Activated T-helper 17 cell treated with anti-CD3 and anti-CD28 coated beads, Interleukin-2, amount 50 U/mL, for 72 hours (primary cell): ENCODE measurements at regions not wholly inside any gene's neighbourhood (a gene's known extent, or its start where the extent isn't known, plus 50 kb on each side); places are given as distances from the start of the nearest gene placed in this dataset.
"Not testable (repeated sequence)": the region's sequence is repeated elsewhere in the genome, so short reads cannot be mapped to it uniquely, and the experiment has no call there.

Source experiments
- ATAC-seq: fragments of 150-1000 bp; cut with Tn5 transposase; replicated peaks from 2 replicates; pipeline ENCODE4 v1.10.0; 2021; ENCODE audit warnings: mild to moderate bottlenecking, moderate library complexity
- H3K27ac Mint-ChIP-seq: one replicate; pipeline ENCODE4 v1.8.0; 2022; ENCODE audit warnings: mixed read lengths
- H3K27me3 Mint-ChIP-seq: one replicate; pipeline ENCODE4 v1.8.0; 2022; ENCODE audit warnings: mixed read lengths
- H3K36me3 Mint-ChIP-seq: one replicate; pipeline ENCODE4 v1.8.0; 2022; ENCODE audit warnings: low read depth, mild to moderate bottlenecking, mixed read lengths
- H3K4me1 Mint-ChIP-seq: one replicate; pipeline ENCODE4 v1.8.0; 2022; ENCODE audit warnings: mixed read lengths
- H3K4me3 Mint-ChIP-seq: one replicate; pipeline ENCODE4 v1.8.0; 2022; ENCODE audit warnings: mild to moderate bottlenecking, mixed read lengths
- H3K9me3 Mint-ChIP-seq: one replicate; pipeline ENCODE4 v1.8.0; 2022; ENCODE audit warnings: mixed read lengths

DNA sequence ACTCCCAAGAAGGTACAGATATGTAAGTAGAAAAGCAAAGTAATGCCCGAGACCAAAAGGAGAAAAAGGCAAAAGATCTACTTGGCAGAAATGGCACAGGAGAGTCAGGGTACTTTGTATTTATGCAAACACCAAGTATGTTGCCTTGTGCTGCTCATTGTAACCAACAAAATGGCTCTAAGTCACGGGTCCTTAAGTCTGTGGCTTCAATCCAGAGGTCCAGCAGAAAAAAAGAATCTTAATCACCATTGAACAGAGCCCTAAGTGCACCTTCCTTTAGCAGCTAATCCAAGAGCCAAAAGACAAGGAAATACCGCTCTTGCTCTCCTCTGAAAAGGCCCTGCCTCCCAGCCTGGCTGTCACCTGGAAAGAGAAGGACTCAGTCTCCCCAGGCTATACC is 324.9 kb upstream of the PPARGC1A start:
- H3K9me3 Mint-ChIP-seq = peaks cover 5% of the 10 kb centered on the region
- no peaks in the 10 kb centered on the region for H3K4me1 Mint-ChIP-seq
- no peaks in the 10 kb centered on the region for H3K36me3 Mint-ChIP-seq
- no peak overlapping the region for H3K27ac Mint-ChIP-seq
- no peaks in the 10 kb centered on the region for H3K27me3 Mint-ChIP-seq
- H3K4me3 Mint-ChIP-seq = no peak overlapping the region
- no peak for ATAC-seq

DNA sequence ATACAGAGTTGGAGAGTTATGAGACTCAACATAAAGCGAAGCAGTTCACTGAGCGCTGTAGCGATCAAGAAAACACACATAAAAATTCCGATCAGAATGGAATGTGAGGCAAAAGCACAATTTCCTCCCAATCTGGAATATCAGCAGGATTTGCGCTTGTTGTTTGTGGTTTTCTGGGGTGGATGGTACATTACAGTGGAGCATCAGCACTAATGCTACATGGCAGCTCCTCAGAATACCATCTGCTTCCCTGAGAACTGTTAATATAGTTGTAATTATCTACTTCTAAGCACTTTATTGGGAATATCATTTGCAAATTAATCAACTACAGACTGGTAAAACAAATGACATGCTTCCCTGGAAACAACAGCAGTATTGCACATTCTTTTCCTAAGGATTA is 324.1 kb upstream of the PPARGC1A start:
- Mint-ChIP-seq H3K4me3 (no peak overlapping the region), H3K27ac (no peak overlapping the region), H3K27me3 (no peaks in the 10 kb centered on the region), H3K4me1 (no peaks in the 10 kb centered on the region), H3K9me3 (no peaks in the 10 kb centered on the region), H3K36me3 (no peaks in the 10 kb centered on the region)
- ATAC-seq = no peak

DNA sequence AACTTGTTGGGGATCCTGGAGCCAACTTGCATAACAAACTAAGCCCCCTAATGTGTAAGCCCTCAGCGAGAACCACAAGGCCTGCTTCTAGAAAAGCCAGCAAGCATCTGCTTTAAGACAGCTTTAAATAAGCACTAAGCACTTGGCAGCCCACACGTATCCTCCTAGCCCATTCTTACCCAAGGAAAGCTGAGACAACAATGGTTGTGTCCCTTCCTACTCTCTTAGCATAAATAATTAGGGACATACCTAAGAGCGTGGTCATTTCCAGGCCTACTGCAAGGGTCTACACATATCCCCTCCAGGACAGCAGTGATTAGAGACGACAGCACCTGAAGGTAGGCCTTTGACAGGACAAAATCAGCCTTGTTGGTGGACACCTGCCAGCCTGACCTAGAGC is 322.8 kb upstream of the PPARGC1A start:
- no peak overlapping the region for H3K4me3 Mint-ChIP-seq
- no peaks in the 10 kb centered on the region for H3K9me3 Mint-ChIP-seq
- H3K4me1 Mint-ChIP-seq = no peaks in the 10 kb centered on the region
- H3K27me3 Mint-ChIP-seq = no peaks in the 10 kb centered on the region
- ATAC-seq = no peak
- H3K27ac Mint-ChIP-seq = no peak overlapping the region
- H3K36me3 Mint-ChIP-seq = no peaks in the 10 kb centered on the region

DNA sequence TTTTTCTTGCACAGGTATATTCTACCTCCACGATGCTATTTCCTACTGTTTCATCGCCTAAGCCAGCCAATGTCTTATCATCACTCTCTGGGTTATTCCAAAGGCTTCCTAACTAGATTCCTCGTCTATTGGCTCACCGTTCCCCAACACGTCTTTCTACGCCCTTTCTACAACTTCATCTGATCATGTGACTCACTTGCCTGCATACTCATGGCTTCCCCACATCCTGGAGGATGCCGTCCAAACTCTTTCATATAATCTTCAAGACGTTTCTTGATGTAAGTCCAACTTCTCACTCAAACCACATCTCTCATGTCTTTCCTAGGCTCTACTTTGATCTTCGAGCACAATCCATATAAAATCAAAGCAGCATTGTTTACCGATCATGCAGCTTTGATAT is 322.0 kb upstream of the PPARGC1A start:
- Mint-ChIP-seq H3K4me3 (no peak overlapping the region), H3K9me3 (no peaks in the 10 kb centered on the region), H3K27ac (no peak overlapping the region), H3K27me3 (no peaks in the 10 kb centered on the region), H3K4me1 (no peaks in the 10 kb centered on the region), H3K36me3 (no peaks in the 10 kb centered on the region)
- no peak for ATAC-seq

DNA sequence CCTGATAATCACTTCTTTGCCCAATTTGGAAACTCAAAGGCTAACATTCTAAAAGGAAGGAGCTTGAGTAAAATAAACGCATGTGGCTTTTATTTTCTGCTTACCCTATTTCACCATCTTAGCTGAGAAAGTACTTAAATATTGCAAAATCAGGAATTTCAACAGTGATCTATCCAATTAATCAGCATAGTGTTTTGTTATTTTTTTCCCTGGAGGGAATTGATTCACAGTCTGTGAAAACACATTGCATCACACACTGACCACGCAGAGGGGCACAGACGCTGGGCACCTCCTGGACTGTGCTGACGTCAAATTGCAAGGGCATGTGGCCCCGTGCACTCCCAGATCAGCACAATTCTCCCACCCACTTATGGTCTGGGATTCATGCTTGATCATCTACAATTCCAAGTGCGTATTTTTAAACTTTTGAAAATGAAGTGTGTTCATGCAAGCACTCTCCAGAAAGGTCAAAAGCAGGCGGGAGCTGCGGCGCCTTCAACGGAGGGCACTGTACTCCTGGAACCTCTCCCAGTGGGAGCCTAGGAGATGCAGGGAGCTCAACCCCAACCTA is 320.6 kb upstream of the PPARGC1A start:
- ATAC-seq = no peak
- H3K27ac Mint-ChIP-seq = no peak overlapping the region
- H3K36me3 Mint-ChIP-seq = no peaks in the 10 kb centered on the region
- H3K27me3 Mint-ChIP-seq = no peaks in the 10 kb centered on the region
- no peaks in the 10 kb centered on the region for H3K4me1 Mint-ChIP-seq
- no peaks in the 10 kb centered on the region for H3K9me3 Mint-ChIP-seq
- no peak overlapping the region for H3K4me3 Mint-ChIP-seq

DNA sequence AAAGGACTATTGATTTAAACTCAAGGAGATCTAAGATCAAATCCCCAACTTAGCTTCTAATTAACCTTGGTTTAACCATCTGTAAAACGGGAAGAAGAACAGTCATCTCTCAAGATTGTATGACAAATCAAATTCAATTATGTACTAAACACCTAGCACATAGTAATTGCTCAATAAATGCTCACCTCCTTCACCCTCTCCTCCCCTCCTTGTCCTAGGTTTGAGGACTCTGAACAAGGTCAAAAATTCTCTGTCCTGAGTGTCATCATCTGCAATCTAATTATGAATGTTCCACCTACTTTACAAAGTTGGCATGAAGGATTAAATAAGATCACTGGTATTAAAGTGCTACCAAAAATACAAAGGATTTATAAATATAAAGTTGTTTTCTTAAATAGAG is 320.1 kb upstream of the PPARGC1A start:
- no peak overlapping the region for H3K4me3 Mint-ChIP-seq
- H3K27ac Mint-ChIP-seq = no peak overlapping the region
- ATAC-seq = no peak
- no peaks in the 10 kb centered on the region for H3K36me3 Mint-ChIP-seq
- H3K9me3 Mint-ChIP-seq = no peaks in the 10 kb centered on the region
- no peaks in the 10 kb centered on the region for H3K4me1 Mint-ChIP-seq
- H3K27me3 Mint-ChIP-seq = no peaks in the 10 kb centered on the region

DNA sequence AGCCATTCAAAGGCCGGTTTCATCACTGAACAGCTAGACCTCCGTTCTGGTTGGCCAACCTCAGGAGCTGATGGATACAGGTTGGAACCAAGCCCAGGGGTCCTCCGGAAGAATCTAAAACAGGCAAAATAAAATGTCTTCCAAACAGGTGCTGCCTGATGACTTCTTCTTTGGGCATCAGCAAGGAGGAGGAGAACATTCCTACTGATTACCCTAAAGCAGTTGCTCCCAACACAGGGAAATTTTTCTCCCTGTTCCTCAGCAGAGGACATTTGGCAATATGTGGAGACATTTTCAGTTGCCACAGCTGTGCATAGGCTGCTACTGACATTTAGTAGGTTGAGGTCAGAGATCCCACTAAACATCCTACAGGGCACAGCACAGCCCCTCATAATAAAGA is 319.3 kb upstream of the PPARGC1A start:
- Mint-ChIP-seq H3K4me3 (no peak overlapping the region), H3K27me3 (no peaks in the 10 kb centered on the region), H3K27ac (no peak overlapping the region), H3K36me3 (no peaks in the 10 kb centered on the region), H3K9me3 (no peaks in the 10 kb centered on the region), H3K4me1 (no peaks in the 10 kb centered on the region)
- no peak for ATAC-seq

DNA sequence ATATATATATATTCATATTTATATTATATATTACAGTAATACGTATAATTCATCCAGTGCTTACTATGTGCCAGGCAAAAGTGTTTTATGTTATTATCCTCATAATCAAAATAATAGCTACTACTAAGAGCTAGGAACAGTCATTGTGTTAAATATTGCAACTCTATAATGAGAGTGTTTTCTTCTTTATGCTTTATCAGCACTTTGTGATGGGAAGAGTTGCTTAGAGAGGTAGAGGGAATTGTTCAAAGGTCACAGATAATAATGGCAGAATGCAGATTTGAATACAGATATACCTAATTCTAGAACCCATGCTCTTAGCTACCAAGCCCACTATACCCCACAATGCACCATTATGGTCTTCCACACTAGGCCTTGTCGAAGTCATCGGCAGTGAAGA is 318.8 kb upstream of the PPARGC1A start:
- Mint-ChIP-seq H3K27ac (no peak overlapping the region), H3K4me1 (no peaks in the 10 kb centered on the region), H3K9me3 (no peaks in the 10 kb centered on the region), H3K36me3 (no peaks in the 10 kb centered on the region), H3K27me3 (no peaks in the 10 kb centered on the region), H3K4me3 (no peak overlapping the region)
- ATAC-seq = no peak

DNA sequence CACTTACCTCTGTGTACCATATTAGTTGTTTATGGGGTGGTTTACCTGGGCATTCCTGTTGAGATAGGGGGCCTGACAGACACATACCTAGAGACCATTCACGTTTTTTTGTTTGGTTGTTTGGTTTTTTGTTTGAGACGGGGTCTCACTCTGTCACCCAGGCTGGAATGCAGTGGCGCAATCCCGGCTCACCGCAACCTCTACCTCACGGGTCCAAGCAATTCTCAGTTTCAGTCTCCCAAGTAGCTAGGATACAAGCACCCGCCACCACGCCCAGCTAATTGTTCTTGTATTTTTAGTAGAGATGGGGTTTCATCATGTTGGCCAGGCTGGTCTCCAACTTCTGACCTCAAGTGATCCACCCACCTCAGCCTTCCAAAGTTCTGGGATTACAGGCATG is 314.9 kb upstream of the PPARGC1A start:
- not testable (repeated sequence) for H3K27me3 Mint-ChIP-seq, H3K36me3 Mint-ChIP-seq, H3K27ac Mint-ChIP-seq, H3K4me3 Mint-ChIP-seq, ATAC-seq, H3K9me3 Mint-ChIP-seq, H3K4me1 Mint-ChIP-seq

DNA sequence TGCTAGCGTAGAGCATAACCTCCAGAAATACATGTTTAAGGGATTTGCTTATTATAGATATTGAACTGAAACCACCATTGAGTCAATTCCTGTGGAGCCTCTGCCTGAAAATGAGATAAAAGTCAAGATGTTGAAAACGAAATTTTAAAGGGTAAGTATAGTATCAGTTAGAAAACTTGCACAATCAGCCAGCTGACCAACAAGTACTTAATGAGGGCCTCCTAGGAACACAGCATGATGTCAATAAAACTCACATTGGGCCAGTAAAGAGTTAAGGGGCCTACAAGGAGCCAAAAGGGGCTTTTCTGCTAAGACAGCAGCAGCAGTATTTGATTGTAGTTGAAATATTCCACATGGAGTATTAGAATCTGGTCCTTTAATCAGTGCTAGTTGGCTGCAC is 314.1 kb upstream of the PPARGC1A start:
- Mint-ChIP-seq H3K27me3 (peaks cover 3% of the 10 kb centered on the region), H3K9me3 (no peaks in the 10 kb centered on the region), H3K36me3 (no peaks in the 10 kb centered on the region), H3K4me3 (no peak overlapping the region), H3K27ac (no peak overlapping the region), H3K4me1 (no peaks in the 10 kb centered on the region)
- ATAC-seq = no peak

DNA sequence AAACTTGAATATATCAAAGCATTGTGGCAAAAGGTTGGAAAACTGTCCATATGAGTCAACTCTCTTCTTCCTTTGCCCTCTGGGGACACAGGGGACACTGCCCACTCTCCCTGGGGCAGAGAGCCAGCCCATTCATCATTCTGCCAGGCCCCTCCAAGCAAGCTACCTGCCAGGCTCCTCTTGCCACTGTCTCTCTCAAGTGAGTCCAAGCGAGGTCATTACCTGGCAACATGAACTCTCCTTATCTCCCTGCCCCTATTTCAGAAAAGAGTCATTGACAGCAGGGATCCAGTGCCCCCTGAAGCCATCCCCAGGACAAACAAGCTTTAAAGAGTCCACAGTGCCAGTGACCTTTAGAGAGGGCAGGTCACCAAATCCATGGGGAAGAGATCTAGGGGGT is 312.7 kb upstream of the PPARGC1A start:
- Mint-ChIP-seq H3K36me3 (no peaks in the 10 kb centered on the region), H3K4me1 (no peaks in the 10 kb centered on the region), H3K27ac (no peak overlapping the region), H3K4me3 (no peak overlapping the region), H3K27me3 (peaks cover 3% of the 10 kb centered on the region), H3K9me3 (no peaks in the 10 kb centered on the region)
- no peak for ATAC-seq

DNA sequence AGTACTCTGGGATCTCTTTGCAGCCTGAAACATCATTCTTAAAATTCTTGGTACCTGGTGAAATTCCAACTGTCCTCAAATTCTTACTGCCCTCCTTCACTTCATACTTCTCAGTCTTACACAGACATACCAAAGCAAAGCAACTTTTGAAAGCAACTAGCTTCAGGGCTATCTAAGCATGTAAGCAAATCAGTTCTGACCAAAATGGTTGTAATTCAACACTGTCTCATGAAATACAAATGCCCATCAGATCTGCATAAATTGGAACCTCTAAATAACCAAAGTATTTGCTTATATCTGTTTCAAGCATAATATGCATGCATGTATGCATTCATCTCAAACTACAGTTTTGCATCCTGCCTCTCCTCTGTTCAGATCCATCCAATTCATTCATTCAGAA is 308.1 kb upstream of the PPARGC1A start:
- Mint-ChIP-seq H3K4me1 (no peaks in the 10 kb centered on the region), H3K36me3 (no peaks in the 10 kb centered on the region), H3K27ac (no peak overlapping the region), H3K9me3 (no peaks in the 10 kb centered on the region), H3K27me3 (peaks cover 3% of the 10 kb centered on the region), H3K4me3 (no peak overlapping the region)
- ATAC-seq = no peak

DNA sequence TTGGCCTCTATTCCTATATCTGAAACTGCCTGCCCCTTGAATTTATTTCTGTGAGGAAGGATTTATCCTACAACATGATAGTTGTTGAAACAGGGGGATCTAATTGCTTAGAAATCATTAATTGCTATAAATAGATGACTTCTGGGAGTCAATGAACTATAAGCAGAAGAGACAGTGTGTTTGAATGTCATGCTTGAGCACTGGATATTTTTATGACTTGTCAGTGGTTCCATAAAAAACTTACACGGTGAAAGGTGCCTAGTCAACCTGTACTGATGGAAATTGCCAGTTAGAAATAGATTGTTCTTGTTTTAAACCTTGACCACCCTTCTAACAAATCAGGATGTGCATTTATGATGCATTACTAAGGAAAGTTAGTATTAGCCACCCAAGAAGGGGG is 306.9 kb upstream of the PPARGC1A start:
- no peak for ATAC-seq
- H3K4me1 Mint-ChIP-seq = no peaks in the 10 kb centered on the region
- H3K27ac Mint-ChIP-seq = no peak overlapping the region
- H3K36me3 Mint-ChIP-seq = no peaks in the 10 kb centered on the region
- no peak overlapping the region for H3K4me3 Mint-ChIP-seq
- H3K9me3 Mint-ChIP-seq = no peaks in the 10 kb centered on the region
- H3K27me3 Mint-ChIP-seq = no peaks in the 10 kb centered on the region

DNA sequence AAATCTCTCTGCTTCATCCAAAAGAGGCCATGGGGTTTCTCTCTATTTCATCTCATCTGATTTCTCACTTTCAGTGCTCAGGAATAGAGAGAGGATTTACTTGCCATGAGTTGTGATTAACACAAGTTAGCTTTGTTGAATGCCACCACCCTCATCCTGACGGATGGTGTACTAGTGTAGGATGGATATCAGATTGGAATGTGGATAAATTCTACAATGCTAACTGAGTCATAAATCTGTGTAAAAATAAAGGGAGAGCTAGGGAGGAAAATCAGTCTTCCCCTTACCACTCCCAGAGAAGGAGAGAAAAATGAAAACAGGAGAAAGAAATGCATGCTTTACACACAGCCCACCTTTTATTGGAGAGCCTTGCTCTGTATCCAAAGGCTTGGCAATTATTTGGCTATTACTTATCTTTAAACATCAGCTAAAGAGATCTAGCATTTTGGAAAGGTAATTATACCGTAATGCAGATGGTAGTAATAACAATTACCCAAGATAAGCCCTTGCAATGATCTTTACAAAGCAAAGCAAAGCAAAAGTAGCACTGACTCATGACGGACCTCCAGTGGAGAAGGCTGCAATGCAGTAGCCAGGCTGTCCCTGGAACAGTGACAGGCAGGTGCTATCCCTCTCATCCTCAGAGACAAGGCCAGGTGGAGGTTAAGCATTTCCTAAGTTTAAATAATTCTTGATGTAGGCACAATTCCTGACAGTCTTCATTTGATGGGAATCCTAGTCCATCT is 306.3 kb upstream of the PPARGC1A start:
- ATAC-seq = no peak
- Mint-ChIP-seq H3K9me3 (no peaks in the 10 kb centered on the region), H3K4me3 (no peak overlapping the region), H3K36me3 (no peaks in the 10 kb centered on the region), H3K27ac (no peak overlapping the region), H3K4me1 (no peaks in the 10 kb centered on the region), H3K27me3 (no peaks in the 10 kb centered on the region)

DNA sequence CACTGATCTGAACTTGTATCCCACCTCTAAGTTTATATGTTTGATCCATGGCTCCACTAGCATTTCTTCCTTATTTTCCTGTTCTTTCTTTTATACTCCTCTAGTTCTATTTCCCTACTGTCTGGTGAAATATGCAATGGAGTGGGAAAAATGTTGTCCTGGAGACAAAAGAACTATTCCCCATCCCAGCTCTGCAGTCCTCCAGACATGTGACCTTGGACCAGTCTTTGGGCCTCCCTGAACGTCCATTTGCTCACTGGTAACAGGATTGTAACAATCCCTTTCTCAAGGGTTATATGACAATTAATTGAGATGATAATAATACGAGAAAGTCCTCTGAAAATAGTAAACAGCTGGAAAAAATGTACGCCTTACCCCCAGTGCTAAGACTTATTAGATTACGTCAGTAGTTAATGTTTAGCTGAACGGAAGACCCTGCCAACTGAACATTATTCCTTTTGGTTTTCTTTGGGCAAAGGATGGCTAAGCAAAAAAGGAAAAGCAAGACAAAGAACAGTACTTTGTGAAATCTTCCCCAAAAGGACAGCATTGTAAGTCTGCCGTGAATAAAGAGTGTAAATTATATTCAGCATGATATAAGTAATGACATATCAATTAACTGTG is 302.3 kb upstream of the PPARGC1A start:
- Mint-ChIP-seq H3K36me3 (no peaks in the 10 kb centered on the region), H3K4me1 (no peaks in the 10 kb centered on the region), H3K4me3 (no peak overlapping the region), H3K27me3 (no peaks in the 10 kb centered on the region), H3K27ac (no peak overlapping the region), H3K9me3 (no peaks in the 10 kb centered on the region)
- ATAC-seq = no peak
